B cell (primary cell): ENCODE measurements at regions not wholly inside any gene's neighbourhood (a gene's known extent, or its start where the extent isn't known, plus 50 kb on each side); places are given as distances from the start of the nearest gene placed in this dataset.

Experiments used
- EZH2 ChIP-seq: IDR thresholded peaks from 2 replicates; pipeline ENCODE4 v1.6.1; 2012; ENCODE audit warnings: borderline replicate concordance, low read depth, mild to moderate bottlenecking, moderate library complexity, low read length; ENCODE audit not compliant: insufficient read depth, poor library complexity, severe bottlenecking
- TF ChIP-seq, protein P1 (sequence below): fragments of 200-600 bp; IDR thresholded peaks from one replicate; pipeline ENCODE4 v1.8.0; 2022; ENCODE audit warnings: antibody characterized with exemption, mild to moderate bottlenecking

DNA sequence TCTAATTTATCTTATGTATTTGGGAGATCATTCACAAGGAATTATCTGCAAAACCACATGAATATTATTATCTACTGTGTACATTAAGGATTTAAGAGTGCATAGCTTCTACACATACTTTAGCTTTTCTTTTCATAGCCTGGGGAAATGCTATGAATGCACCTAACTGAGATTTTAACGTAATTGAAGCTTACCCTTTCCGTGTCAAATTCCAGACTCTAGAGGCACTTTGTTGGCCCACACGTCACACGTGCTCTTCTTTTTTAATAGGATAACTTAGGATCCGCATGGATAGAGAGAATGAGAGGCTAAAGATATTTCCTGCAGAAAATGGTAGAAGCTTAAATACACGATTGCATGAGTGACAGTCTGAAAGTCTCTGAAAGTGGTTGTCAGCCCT lies 481.1 kb downstream of the PCNX1 start:
- TF ChIP-seq, protein P1, sequence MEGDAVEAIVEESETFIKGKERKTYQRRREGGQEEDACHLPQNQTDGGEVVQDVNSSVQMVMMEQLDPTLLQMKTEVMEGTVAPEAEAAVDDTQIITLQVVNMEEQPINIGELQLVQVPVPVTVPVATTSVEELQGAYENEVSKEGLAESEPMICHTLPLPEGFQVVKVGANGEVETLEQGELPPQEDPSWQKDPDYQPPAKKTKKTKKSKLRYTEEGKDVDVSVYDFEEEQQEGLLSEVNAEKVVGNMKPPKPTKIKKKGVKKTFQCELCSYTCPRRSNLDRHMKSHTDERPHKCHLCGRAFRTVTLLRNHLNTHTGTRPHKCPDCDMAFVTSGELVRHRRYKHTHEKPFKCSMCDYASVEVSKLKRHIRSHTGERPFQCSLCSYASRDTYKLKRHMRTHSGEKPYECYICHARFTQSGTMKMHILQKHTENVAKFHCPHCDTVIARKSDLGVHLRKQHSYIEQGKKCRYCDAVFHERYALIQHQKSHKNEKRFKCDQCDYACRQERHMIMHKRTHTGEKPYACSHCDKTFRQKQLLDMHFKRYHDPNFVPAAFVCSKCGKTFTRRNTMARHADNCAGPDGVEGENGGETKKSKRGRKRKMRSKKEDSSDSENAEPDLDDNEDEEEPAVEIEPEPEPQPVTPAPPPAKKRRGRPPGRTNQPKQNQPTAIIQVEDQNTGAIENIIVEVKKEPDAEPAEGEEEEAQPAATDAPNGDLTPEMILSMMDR, result no peak
- TF ChIP-seq EZH2, result no peak
